ENCODE measurements at regions not wholly inside any gene's neighbourhood (a gene's known extent, or its start where the extent isn't known, plus 50 kb on each side); places are given as distances from the start of the nearest gene placed in this dataset.

- no peak for DNase-seq
Observed at GRCh38 chr4:130395871-130396270, 1299.9 kb downstream of the C4orf33 start.

- no peak for DNase-seq
Observed at GRCh38 chr4:130403221-130403620, 1307.3 kb downstream of the C4orf33 start.

- DNase-seq = no peak
Observed at GRCh38 chr4:130416228-130416627, 1320.3 kb downstream of the C4orf33 start.

- DNase-seq = no peak
Observed at GRCh38 chr4:130419211-130419975, 1323.4 kb downstream of the C4orf33 start.

DNA sequence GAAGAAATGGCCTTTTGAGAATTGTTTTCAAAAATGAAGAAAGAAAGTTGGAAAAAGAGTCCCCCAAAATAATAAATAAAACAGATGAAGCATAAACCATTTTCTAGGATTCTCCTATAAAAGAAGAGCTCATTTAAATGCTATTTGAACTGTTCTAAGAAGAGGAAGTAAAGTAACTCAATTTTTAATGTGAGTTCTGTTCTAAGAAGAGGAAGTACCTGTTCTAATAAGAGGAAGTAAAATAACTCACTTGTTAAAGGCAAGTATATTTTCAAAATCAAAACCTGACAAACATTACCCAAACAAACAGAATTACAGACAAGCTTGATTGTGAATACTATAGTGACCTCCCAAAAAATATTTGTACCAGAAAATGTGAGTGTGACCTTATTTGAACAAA lies 1326.3 kb downstream of the C4orf33 start:
- DNase-seq = no peak

DNA sequence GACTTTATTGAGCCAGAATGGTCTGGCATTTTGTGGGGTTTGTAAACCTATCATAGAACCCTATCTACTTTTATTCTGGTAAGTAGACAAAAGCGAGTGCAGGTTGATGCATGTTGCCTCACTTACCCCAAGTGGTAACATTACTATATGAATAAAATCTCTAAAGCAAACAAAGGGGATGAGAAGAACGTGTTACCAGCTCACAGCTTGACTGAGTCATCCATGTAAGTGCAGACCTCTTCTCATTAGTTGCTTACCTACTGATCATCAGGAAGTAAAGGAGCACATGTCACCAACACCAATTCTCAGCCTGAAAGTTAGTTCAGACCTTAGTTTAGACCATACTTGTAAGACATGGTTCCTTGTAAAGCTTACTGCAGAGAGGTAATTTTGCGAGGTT lies 1328.3 kb downstream of the C4orf33 start:
- no peak for DNase-seq

DNA sequence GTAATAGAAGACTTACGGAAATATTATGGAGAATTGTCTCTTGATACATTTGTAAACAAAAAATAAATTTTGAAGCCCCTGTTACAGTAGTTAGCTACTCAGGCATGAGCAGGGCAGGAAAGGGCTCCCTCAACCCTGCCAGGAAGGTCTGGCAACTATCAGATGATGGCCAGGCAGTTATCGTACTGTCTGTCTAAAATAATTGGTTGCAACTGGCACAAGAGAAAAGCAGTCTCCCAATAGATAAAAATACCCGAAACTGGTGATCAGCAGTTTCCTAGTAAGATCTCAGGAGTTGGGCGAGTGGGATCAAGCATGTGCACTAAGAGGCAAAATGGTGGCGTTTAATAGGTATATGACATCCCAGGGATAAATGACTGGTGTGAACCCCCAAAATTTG lies 1336.3 kb downstream of the C4orf33 start:
- no peak for DNase-seq

DNA sequence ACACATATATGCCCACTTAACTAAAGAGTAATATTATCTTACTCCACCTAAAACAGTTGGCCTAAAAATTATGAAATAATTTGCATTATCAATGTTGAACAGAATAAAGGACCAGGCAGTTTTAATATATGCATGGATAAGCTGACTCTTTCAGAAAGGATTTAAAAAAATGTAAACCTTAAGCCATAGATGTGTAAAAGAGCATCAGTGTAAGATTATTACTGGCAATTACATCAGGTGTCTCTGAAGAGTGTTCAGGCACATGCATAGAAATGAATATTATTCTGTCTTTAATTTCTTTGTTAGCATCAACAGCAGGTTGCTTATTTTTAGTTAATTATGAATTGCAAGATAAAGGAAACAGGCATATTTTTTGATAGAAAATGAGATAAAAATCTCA lies 1353.8 kb downstream of the C4orf33 start:
- no peak for DNase-seq

DNA sequence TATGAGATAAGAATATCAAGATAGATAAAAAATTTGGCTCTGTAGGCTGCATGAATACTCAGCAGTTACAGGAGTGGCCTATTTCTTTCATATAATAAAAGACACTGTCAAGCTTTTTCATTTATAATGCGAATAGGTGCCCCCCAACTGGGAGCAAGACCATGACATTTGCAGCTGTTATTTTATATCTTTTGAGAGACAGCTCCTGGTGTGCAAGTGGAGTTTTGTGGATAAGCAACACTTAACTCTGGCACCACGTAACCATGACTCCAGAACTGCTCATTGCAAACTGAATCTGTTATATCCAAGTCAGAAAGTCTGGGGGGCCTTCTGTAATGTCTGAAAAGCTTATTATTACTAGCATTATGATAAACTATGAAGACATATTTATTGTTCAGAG lies 1372.4 kb downstream of the C4orf33 start:
- no peak for DNase-seq

GRCh38 chr4:130478406-130478805 lies 1382.5 kb downstream of the C4orf33 start:
- DNase-seq = no peak

GRCh38 chr4:130479020-130479419 lies 1383.1 kb downstream of the C4orf33 start:
- DNase-seq = no peak

DNA sequence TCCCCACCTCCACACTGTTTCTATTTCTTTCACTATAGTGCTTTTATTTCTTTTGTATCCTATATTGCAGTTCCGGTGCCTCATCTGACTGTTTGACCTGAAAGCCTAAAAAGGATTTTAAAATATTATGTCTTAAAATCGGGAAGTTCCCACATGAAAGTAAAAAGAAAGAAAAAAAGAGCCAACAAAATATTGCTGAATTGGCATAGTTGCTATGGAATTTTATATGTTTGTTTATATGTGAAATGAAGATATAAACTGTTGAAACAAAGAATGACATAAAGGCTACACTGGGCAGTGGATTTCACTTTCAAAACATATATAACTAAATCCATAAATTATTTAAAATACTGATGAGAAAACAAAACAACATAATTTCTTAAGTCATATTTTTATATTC lies 1383.7 kb downstream of the C4orf33 start:
- no peak for DNase-seq

DNA sequence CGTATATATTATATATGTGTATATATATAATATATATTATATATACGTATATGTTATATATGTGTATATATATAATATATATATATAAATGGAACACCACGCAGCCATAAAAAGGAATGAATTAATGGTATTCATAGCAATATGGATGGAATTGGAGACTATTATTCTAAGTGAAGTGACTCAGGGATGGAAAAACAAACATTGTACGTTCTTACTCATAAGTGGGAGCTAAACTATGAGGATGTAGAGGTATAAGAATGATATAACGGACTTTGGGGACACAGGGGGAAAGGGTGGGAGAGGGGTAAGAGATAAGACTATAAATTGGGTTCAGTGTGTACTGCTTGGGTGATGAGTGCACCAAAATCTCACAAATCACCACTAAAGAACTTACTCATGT lies 1388.9 kb downstream of the C4orf33 start:
- DNase-seq = no peak

DNA sequence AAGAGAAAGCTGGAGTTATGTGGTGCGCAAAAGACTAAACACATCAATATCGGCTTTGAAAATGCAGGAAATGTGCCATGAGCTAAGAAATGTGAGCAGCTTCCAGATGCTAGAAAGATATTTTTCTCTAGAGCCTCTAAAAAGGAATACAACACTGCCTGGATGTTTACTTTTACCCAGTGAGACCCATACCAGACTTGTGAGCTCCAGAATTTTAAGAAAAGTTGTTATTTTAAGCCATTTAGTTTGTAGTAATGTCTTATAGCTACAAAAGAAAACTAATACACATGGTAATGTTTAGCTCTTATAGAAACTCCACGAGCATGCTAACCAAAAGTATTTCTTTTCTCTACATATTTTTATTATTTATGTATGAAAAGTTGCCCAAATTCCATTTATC lies 1389.4 kb downstream of the C4orf33 start:
- DNase-seq = no peak

GRCh38 chr4:130486186-130486585 lies 1390.2 kb downstream of the C4orf33 start:
- DNase-seq = no peak

DNA sequence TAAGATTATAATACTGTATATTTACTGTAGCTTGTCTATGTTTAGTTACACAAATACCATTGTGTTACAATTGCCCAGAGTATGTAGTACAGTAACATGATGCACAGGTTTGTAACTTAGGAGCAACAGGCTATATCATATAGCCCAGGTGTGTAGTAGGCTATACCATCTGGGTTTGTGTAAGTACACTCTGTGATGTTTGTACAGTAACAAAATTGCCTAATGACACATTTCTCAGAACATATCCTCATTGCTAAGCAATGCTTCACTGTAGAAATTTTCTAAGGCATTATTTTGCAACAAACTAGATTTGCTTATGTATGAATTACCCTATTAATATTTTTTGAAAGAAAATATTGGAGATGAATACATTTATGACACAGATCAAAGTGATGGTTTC lies 1390.9 kb downstream of the C4orf33 start:
- DNase-seq = no peak

DNA sequence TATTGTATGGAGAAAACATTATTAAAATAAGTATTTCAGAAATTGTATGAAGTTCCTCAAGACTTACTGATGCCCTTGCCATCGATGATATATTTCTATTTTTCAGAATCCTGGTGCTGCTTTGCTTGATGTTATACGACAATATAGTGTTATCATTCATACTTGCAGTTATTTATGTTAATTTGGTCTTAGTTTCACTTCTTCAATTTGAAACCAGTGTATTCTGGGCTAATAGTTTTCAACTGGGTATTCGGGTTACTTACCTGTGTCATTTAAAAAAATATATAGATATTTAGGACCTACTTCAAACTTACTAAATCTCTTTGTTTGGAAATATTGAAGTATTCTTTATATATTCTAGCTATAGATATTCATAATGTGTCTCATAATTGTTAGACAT lies 1414.7 kb downstream of the C4orf33 start:
- no peak for DNase-seq

- no peak for DNase-seq
Observed at GRCh38 chr4:130511776-130512175, 1415.8 kb downstream of the C4orf33 start.

DNA sequence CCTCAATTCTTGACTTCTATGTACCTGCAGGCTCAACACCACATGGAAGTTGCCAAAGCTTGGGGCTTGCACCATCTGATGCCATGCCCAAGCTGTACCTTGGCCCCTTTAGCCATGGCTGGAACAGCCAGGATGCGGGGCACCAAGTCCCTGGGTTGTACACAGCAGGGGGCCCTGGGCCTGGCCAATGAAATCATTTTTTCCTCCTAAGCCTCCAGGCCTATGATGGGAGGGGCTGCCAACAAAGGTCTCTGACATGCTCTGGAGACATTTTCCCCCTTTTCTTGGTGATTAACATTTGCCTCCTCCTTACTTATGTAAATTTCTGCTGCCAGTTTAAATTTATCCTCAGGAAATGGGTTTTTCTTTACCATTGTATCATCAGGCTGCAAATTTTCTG lies 1428.1 kb downstream of the C4orf33 start:
- no peak for DNase-seq

GRCh38 chr4:130530505-130530904 lies 1434.6 kb downstream of the C4orf33 start:
- DNase-seq = no peak

DNA sequence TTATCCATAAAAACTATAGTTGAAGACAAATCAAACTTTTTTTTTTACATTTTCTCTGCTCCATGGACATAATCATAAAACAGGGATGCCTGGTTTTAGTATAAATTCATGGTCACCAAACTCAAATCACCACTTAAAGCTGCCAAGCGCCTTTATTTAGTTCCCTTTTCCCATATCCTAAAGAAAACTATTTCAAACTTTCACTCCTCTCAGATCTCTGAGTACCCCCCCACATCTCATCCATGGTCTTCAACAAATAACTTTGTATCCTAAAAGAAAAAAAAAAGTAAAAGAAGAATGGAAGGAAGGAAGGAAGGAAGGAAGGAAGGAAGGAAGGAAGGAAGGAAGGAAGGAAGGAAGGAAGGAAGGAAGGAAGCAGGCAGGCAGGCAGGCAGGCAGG lies 1438.7 kb downstream of the C4orf33 start:
- DNase-seq = no peak

DNA sequence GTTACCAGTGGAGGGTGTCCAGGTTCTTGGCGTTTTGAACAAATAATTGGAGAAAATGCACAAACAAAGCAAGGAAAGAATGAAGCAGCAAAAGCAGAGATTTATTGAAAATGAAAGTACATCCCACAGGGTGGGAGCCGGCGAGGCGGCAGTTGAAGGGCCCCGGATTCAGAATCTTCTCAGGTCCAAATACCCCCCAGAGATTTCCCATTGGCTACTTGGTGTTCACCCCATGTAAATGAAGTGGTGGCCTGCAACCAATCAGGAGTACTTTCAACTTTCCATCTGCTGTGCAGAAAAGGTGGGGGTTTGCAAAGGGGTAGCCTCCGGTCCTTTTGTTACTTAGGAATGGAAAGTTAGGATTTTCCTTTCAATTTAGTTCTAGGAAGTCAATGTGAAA lies 1447.0 kb downstream of the C4orf33 start:
- DNase-seq = no peak

DNA sequence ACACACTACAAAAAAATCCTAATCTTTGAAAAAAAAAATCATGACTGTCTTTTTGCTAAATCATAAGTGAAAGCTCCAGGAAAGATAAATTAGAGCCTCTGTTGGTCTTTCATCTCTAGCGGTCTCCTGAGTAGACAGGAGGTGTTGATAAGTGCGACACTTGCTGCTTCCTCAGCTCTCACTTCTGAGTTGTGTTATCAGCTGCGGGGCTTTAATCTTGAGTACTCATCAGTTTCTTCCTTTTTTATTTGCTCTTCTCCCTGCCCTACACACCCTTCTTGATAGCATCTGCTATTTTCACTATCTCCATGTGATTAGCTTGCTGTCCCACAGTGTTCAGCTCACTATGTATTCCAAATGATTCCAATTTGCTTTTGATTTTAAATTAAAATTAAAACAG lies 1449.2 kb downstream of the C4orf33 start:
- DNase-seq = no peak

DNA sequence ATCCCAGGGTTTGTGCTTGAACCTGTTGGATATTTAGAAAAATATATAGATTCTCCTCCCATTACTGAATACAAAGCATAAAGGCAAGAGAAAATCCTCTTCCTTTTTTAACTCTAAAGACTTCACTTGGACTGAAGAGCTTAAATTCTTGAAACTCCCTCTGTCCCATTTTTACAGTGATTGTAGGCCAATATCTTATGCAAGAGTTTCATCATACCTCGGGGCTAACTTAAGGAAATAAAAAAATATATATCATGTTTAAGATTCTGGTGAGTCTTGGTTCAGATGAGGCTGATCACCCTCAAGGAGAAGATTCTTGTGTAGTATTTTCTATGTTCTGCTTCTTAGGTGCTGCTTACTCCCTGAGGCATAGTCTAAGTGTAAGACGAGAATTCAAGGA lies 1449.6 kb downstream of the C4orf33 start:
- no peak for DNase-seq

DNA sequence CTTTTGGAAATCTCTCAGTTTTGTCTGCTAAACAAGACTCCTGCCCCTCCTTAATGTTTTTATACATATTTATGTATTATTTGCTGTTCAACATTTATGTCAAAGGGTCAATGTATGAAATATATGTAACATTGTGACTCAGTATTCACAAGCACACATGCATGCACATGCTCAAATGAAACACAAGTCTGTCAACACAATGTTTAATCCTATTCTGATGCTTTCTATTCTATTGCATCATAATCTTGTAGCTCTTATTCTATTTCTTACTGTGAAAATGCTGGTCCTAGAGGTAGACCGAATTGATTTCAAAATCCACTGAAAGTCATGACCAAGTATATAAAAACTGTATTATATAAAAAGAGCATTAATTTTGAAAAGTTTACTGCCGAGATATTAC lies 1463.3 kb downstream of the C4orf33 start:
- DNase-seq = no peak

Measured in activated gamma-delta T cell treated with Interleukin-2 at 50 U/mL for 16 hours (primary cell).